SK-N-SH treated with all-trans-retinoic acid at 6 μM for 48 hours (cell line): ENCODE measurements at regions not wholly inside any gene's neighbourhood (a gene's known extent, or its start where the extent isn't known, plus 50 kb on each side); places are given as distances from the start of the nearest gene placed in this dataset.

Experiments used
- ATAC-seq: fragments of 200-7000 bp; cut with Tn5 transposase; 3 replicates; pipeline ENCODE4 v1.9.1; 2020; ENCODE audit warnings: mild to moderate bottlenecking, moderate library complexity
- ARNTL ChIP-seq: fragments of 450-650 bp; formaldehyde crosslinking; IDR thresholded peaks from 2 replicates; pipeline ENCODE4 v1.5.0; 2020; ENCODE audit warnings: low read depth, mild to moderate bottlenecking, moderate library complexity, borderline replicate concordance
- BACH2 ChIP-seq: fragments of 250-450 bp; sonication (Bioruptor Pico); IDR thresholded peaks from 2 replicates; pipeline ENCODE4 v1.9.0; 2021; ENCODE audit warnings: mild to moderate bottlenecking, borderline replicate concordance
- CSDC2 ChIP-seq: fragments of 250-450 bp; sonication (Bioruptor Pico); IDR thresholded peaks from 2 replicates; pipeline ENCODE4 v1.5.0; 2020; ENCODE audit warnings: mild to moderate bottlenecking, moderate library complexity
- ESRRG ChIP-seq: fragments of 250-450 bp; sonication (Bioruptor Pico); IDR thresholded peaks from 2 replicates; pipeline ENCODE4 v1.6.1; 2021; ENCODE audit warnings: mild to moderate bottlenecking
- GLIS3 ChIP-seq: fragments of 250-450 bp; sonication (Bioruptor Pico); IDR thresholded peaks from 2 replicates; pipeline ENCODE4 v1.5.0; 2020; ENCODE audit warnings: mild to moderate bottlenecking, moderate library complexity
- ISL1 ChIP-seq: fragments of 250-450 bp; sonication (Bioruptor Pico); IDR thresholded peaks from 2 replicates; pipeline ENCODE4 v2.1.2; 2022; ENCODE audit warnings: mild to moderate bottlenecking, moderate library complexity
- OSR1 ChIP-seq: fragments of 250-450 bp; sonication (Bioruptor Pico); IDR thresholded peaks from 2 replicates; pipeline ENCODE4 v1.8.0; 2022; ENCODE audit warnings: moderate library complexity, mild to moderate bottlenecking, inconsistent platforms
- PPARA ChIP-seq: fragments of 250-450 bp; sonication (Bioruptor Pico); IDR thresholded peaks from 2 replicates; pipeline ENCODE4 v1.5.0; 2020; ENCODE audit warnings: mild to moderate bottlenecking, borderline replicate concordance
- RARB ChIP-seq: fragments of 250-450 bp; sonication (Bioruptor Pico); IDR thresholded peaks from 2 replicates; pipeline ENCODE4 v1.8.0; 2021; ENCODE audit warnings: mild to moderate bottlenecking, moderate library complexity
- TCF4 ChIP-seq: fragments of 250-450 bp; sonication (Bioruptor Pico); IDR thresholded peaks from 2 replicates; pipeline ENCODE4 v1.8.0; 2021; ENCODE audit warnings: mild to moderate bottlenecking, moderate library complexity, borderline replicate concordance
- TOX ChIP-seq: fragments of 250-450 bp; sonication (Bioruptor Pico); IDR thresholded peaks from 2 replicates; pipeline ENCODE4 v1.8.0; 2021; ENCODE audit warnings: mild to moderate bottlenecking, moderate library complexity, borderline replicate concordance
- ZFP3 ChIP-seq: fragments of 250-450 bp; sonication (Bioruptor Pico); IDR thresholded peaks from 2 replicates; pipeline ENCODE4 v1.5.0; 2020; ENCODE audit warnings: mild to moderate bottlenecking, moderate library complexity
- ZFP30 ChIP-seq: fragments of 450-650 bp; formaldehyde crosslinking; IDR thresholded peaks from 2 replicates; pipeline ENCODE4 v1.5.0; 2022; ENCODE audit warnings: mild to moderate bottlenecking, moderate library complexity
- ZNF565 ChIP-seq: fragments of 450-650 bp; formaldehyde crosslinking; conservative IDR thresholded peaks from 2 replicates; pipeline ENCODE4 v1.5.0; 2020; ENCODE audit warnings: low read depth, mild to moderate bottlenecking, moderate library complexity
- ZNF70 ChIP-seq: fragments of 450-650 bp; formaldehyde crosslinking; IDR thresholded peaks from 2 replicates; pipeline ENCODE4 v1.5.0; 2020; ENCODE audit warnings: mild to moderate bottlenecking, moderate library complexity
- ZNF8 ChIP-seq: fragments of 450-650 bp; formaldehyde crosslinking; IDR thresholded peaks from 2 replicates; pipeline ENCODE4 v1.5.0; 2020; ENCODE audit warnings: mild to moderate bottlenecking, moderate library complexity
- TF ChIP-seq, protein P1 (sequence below): fragments of 250-450 bp; sonication (Bioruptor Pico); IDR thresholded peaks from 2 replicates; pipeline ENCODE4 v1.5.1; 2021; ENCODE audit warnings: mild to moderate bottlenecking, moderate library complexity
- TF ChIP-seq, protein P2 (sequence below): fragments of 250-450 bp; sonication (Bioruptor Pico); IDR thresholded peaks from 2 replicates; pipeline ENCODE4 v1.5.0; 2020; ENCODE audit warnings: mild to moderate bottlenecking, moderate library complexity
- TF ChIP-seq, protein P3 (sequence below): fragments of 250-450 bp; sonication (Bioruptor Pico); IDR thresholded peaks from 2 replicates; pipeline ENCODE4 v1.5.1; 2020; ENCODE audit warnings: low read depth, mild to moderate bottlenecking, moderate library complexity
- TF ChIP-seq, protein P4 (sequence below): fragments of 250-450 bp; sonication (Bioruptor Pico); IDR thresholded peaks from 2 replicates; pipeline ENCODE4 v1.8.0; 2020; ENCODE audit warnings: mild to moderate bottlenecking, moderate library complexity, borderline replicate concordance

DNA sequence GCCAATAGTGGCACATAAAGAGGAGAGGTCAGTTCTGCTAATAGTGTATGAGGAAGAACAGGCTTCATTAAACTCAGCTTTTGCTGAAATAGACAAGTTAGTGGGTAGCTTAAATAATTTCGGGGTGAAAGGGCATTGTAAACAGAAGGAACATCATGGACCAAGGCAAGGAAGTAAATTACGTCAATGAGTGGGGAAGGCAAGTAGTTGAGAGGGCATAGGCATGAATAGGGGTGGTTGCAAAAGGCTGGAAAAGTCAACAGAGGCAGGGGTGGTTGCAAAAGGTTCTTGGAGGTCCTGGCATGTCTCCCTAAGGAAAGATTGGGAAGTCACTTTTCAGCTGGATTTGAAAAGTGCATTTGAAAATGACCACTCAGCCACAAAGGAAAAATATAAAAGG is 383.3 kb upstream of the RPS23 start:
- TF ChIP-seq ZFP3 (no peak), ZNF565 (no peak), ZNF8 (CRISPR knock-in tag) (no peak), TCF4 (CRISPR knock-in tag) (no peak), GLIS3 (CRISPR knock-in tag) (no peak), TOX (CRISPR knock-in tag) (no peak)
- TF ChIP-seq, protein P1, sequence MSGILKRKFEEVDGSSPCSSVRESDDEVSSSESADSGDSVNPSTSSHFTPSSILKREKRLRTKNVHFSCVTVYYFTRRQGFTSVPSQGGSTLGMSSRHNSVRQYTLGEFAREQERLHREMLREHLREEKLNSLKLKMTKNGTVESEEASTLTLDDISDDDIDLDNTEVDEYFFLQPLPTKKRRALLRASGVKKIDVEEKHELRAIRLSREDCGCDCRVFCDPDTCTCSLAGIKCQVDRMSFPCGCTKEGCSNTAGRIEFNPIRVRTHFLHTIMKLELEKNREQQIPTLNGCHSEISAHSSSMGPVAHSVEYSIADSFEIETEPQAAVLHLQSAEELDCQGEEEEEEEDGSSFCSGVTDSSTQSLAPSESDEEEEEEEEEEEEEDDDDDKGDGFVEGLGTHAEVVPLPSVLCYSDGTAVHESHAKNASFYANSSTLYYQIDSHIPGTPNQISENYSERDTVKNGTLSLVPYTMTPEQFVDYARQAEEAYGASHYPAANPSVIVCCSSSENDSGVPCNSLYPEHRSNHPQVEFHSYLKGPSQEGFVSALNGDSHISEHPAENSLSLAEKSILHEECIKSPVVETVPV (CRISPR knock-in tag), result no peak
- no peak for ATAC-seq

DNA sequence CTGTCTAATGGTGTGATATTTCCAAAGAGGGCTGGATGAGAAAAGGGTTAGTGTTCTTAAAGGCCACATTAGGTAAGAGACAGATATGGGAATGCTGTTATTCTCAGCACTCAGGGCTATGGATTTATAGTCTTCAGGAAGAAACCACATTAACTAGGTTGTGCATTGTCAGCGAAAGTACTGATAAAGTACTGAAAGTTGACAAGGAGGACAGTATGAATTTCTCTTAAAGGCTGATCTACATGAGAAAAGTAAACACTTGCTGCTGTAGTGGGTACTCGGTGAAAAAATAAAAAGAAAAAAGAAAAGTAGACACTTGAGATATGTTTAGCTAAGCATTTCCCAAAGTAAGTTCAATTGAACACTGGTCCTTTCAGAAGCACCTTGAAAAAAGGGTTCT is 381.0 kb upstream of the RPS23 start:
- no peak for ATAC-seq
- TF ChIP-seq, protein P2, sequence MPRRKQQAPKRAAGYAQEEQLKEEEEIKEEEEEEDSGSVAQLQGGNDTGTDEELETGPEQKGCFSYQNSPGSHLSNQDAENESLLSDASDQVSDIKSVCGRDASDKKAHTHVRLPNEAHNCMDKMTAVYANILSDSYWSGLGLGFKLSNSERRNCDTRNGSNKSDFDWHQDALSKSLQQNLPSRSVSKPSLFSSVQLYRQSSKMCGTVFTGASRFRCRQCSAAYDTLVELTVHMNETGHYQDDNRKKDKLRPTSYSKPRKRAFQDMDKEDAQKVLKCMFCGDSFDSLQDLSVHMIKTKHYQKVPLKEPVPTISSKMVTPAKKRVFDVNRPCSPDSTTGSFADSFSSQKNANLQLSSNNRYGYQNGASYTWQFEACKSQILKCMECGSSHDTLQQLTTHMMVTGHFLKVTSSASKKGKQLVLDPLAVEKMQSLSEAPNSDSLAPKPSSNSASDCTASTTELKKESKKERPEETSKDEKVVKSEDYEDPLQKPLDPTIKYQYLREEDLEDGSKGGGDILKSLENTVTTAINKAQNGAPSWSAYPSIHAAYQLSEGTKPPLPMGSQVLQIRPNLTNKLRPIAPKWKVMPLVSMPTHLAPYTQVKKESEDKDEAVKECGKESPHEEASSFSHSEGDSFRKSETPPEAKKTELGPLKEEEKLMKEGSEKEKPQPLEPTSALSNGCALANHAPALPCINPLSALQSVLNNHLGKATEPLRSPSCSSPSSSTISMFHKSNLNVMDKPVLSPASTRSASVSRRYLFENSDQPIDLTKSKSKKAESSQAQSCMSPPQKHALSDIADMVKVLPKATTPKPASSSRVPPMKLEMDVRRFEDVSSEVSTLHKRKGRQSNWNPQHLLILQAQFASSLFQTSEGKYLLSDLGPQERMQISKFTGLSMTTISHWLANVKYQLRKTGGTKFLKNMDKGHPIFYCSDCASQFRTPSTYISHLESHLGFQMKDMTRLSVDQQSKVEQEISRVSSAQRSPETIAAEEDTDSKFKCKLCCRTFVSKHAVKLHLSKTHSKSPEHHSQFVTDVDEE, result no peak
- TF ChIP-seq, protein P3, sequence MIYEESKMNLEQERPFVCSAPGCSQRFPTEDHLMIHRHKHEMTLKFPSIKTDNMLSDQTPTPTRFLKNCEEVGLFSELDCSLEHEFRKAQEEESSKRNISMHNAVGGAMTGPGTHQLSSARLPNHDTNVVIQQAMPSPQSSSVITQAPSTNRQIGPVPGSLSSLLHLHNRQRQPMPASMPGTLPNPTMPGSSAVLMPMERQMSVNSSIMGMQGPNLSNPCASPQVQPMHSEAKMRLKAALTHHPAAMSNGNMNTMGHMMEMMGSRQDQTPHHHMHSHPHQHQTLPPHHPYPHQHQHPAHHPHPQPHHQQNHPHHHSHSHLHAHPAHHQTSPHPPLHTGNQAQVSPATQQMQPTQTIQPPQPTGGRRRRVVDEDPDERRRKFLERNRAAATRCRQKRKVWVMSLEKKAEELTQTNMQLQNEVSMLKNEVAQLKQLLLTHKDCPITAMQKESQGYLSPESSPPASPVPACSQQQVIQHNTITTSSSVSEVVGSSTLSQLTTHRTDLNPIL (CRISPR knock-in tag), result no peak
- no peak for TF ChIP-seq ARNTL (CRISPR knock-in tag)
- TF ChIP-seq, protein P1 (CRISPR knock-in tag), result no peak
- no peak for TF ChIP-seq OSR1
- TF ChIP-seq BACH2 (CRISPR knock-in tag), result no peak
- TF ChIP-seq ZFP30 (CRISPR knock-in tag), result no peak
- no peak for TF ChIP-seq ZNF70 (CRISPR knock-in tag)
- no peak for TF ChIP-seq TOX (CRISPR knock-in tag)
- no peak for TF ChIP-seq CSDC2 (CRISPR knock-in tag)
- TF ChIP-seq ISL1 (CRISPR knock-in tag), result no peak
- TF ChIP-seq PPARA (CRISPR knock-in tag), result no peak
- no peak for TF ChIP-seq ZFP3
- TF ChIP-seq, all 23 proteins: peak for 0

DNA sequence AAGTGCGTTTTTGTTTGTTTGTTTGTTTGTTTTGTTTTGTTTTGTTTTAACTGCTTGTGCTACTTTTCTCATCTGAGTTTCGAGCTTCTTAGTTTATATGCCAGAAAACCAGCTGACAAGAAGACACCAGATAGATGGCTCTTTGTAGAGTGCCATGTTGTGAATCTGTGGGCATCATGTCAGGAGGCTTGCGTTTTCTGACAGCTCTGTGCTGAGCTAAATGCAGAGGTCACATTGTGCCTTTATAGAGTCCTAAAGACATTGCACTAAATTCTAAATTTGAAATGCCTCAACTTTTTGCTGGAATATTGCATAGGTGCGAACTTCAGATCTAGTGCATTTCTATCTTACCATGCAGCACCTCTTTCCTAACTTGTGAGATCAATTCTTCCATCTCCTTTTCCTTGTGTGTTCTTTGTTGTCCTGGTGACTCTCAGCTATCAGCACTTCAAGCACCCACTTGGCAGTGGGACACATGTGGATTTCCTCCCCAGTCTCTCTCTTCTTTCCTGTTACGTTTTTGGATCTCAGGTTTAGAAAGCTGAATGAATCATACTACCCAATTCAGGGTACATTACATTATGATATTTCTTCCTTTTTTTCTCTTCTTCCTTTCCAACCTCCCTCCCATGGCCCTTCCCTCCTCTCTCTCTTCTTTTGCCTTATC is 379.0 kb upstream of the RPS23 start:
- ATAC-seq, result no peak
- no peak for TF ChIP-seq ARNTL (CRISPR knock-in tag)
- TF ChIP-seq ZNF565, result no peak

DNA sequence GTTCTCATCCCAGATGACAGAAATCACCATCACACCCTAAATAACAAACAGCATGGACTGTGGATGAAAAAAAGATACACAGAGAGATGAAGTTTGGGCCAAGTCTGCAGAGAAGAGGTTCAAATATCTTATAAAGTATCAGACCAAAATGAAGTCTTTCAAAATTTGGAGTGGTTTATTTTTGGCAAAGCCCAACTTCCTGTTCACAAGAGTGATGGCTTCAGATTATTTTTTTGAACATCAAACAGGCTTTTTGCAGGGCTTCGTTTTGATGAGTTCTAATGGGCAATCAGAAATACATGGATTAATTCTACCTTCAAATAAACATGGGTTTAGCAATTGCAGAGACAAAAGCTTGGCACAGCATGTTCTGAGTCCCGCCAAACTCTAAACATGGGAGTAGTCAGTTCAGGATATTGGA is 378.2 kb upstream of the RPS23 start:
- TF ChIP-seq, protein P2, result no peak
- no peak for TF ChIP-seq RARB (CRISPR knock-in tag)
- TF ChIP-seq, protein P4, sequence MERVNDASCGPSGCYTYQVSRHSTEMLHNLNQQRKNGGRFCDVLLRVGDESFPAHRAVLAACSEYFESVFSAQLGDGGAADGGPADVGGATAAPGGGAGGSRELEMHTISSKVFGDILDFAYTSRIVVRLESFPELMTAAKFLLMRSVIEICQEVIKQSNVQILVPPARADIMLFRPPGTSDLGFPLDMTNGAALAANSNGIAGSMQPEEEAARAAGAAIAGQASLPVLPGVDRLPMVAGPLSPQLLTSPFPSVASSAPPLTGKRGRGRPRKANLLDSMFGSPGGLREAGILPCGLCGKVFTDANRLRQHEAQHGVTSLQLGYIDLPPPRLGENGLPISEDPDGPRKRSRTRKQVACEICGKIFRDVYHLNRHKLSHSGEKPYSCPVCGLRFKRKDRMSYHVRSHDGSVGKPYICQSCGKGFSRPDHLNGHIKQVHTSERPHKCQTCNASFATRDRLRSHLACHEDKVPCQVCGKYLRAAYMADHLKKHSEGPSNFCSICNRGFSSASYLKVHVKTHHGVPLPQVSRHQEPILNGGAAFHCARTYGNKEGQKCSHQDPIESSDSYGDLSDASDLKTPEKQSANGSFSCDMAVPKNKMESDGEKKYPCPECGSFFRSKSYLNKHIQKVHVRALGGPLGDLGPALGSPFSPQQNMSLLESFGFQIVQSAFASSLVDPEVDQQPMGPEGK (CRISPR knock-in tag), result no peak
- TF ChIP-seq ESRRG, result no peak
- TF ChIP-seq ARNTL (CRISPR knock-in tag), result no peak
- TF ChIP-seq TCF4 (CRISPR knock-in tag), result no peak
- TF ChIP-seq, all 23 proteins: peak for 0
- no peak for ATAC-seq
